ENCODE measurements at regions not wholly inside any gene's neighbourhood (a gene's known extent, or its start where the extent isn't known, plus 50 kb on each side); places are given as distances from the start of the nearest gene placed in this dataset.
A peak's percentile ranks its signal among the peaks of the same experiment; 100 is the strongest.

GRCh38 chr14:73785834-73786635 lies 65.6 kb upstream of the PTGR2 start:
- no peaks in the 10 kb centered on the region for H3K36me3 ChIP-seq
- H3K27me3 ChIP-seq, result no peaks in the 10 kb centered on the region
- H3K9me3 ChIP-seq, result no peaks in the 10 kb centered on the region
- peak in 1 of 2 donors; percentile 93 for DNase-seq (ENCODE audit: extremely low spot score in 2 of 2)
- peak overlapping the region; percentile 98 for H3K27ac ChIP-seq
- H3K4me1 ChIP-seq, result peaks cover 79% of the 10 kb centered on the region
- TF ChIP-seq POLR2AphosphoS5 (IDR thresholded peaks at IDR 0.05; ENCODE audit: insufficient read depth in 1 of 2, low read depth in 1 of 2) (peak; percentile 76 to 92), CTCF (IDR thresholded peaks at IDR 0.05) (no peak), POLR2A (IDR thresholded peaks at IDR 0.05) (peak in 1 of 2 donors; percentile 65)
- intact Hi-C loops (cut with DNase I), result loop anchor here (2.0 to 5.0 kb wide), 3 partner anchors 27 to 59 kb away; no protein-coding TSS in a partner anchor
- peak overlapping the region; percentile 68 to 97 for H3K4me3 ChIP-seq

GRCh38 chr14:73785336-73785833 lies 66.2 kb upstream of the PTGR2 start:
- peak overlapping the region; percentile 68 to 97 for H3K4me3 ChIP-seq
- H3K9me3 ChIP-seq, result no peaks in the 10 kb centered on the region
- intact Hi-C loops (cut with DNase I), result loop anchor here (5.0 kb wide), 2 partner anchors 43 to 58 kb away; no protein-coding TSS in a partner anchor
- no peaks in the 10 kb centered on the region for H3K27me3 ChIP-seq
- H3K36me3 ChIP-seq, result no peaks in the 10 kb centered on the region
- peak overlapping the region; percentile 98 for H3K27ac ChIP-seq
- H3K4me1 ChIP-seq, result peaks cover 79% of the 10 kb centered on the region
- DNase-seq (ENCODE audit: extremely low spot score in 2 of 2), result no peak
- TF ChIP-seq CTCF (IDR thresholded peaks at IDR 0.05) (no peak), POLR2AphosphoS5 (IDR thresholded peaks at IDR 0.05; ENCODE audit: insufficient read depth in 1 of 2, low read depth in 1 of 2) (no peak), POLR2A (IDR thresholded peaks at IDR 0.05) (no peak)

- no peak for DNase-seq (ENCODE audit: extremely low spot score in 2 of 2)
- Histone ChIP-seq H3K36me3 (no peaks in the 10 kb centered on the region), H3K27ac (peak overlapping the region; percentile 98), H3K4me3 (peak overlapping the region; percentile 68 to 97), H3K27me3 (no peaks in the 10 kb centered on the region), H3K9me3 (no peaks in the 10 kb centered on the region), H3K4me1 (peaks cover 79% of the 10 kb centered on the region)
- no peak for TF ChIP-seq CTCF (IDR thresholded peaks at IDR 0.05)
- intact Hi-C loops (cut with DNase I), result loop anchor here (5.0 kb wide), 2 partner anchors 43 to 58 kb away; no protein-coding TSS in a partner anchor
These were observed 66.7 kb upstream of the PTGR2 start for GRCh38 chr14:73784988-73785313.

- H3K36me3 ChIP-seq, result no peaks in the 10 kb centered on the region
- H3K4me3 ChIP-seq, result peak overlapping the region; percentile 68 to 97
- H3K9me3 ChIP-seq, result no peaks in the 10 kb centered on the region
- intact Hi-C loops (cut with DNase I), result no loop called here
- DNase-seq (ENCODE audit: extremely low spot score in 2 of 2), result no peak
- H3K27ac ChIP-seq, result peak overlapping the region; percentile 98
- peaks cover 73% of the 10 kb centered on the region for H3K4me1 ChIP-seq
- no peak for TF ChIP-seq POLR2A (IDR thresholded peaks at IDR 0.05)
- TF ChIP-seq POLR2AphosphoS5 (IDR thresholded peaks at IDR 0.05; ENCODE audit: insufficient read depth in 1 of 2, low read depth in 1 of 2), result peak in 1 of 2 donors; percentile 25
- no peak for TF ChIP-seq CTCF (IDR thresholded peaks at IDR 0.05)
- no peaks in the 10 kb centered on the region for H3K27me3 ChIP-seq
These were observed 67.2 kb upstream of the PTGR2 start for GRCh38 chr14:73784181-73784987.

All from vagina (tissue), 2 donors.